BJ (cell line): ENCODE measurements at regions not wholly inside any gene's neighbourhood (a gene's known extent, or its start where the extent isn't known, plus 50 kb on each side); places are given as distances from the start of the nearest gene placed in this dataset.

Experiments used
- CTCF ChIA-PET: fragments of 350-600 bp; formaldehyde crosslinking; extraction: SDS; loops from one replicate; lab custom pipeline; 2021; ENCODE audit warnings: antibody characterized with exemption, inconsistent platforms; lab: Yijun Ruan, JAX
- POLR2A ChIA-PET: fragments of 300-600 bp; sonication (Branson Sonifier 250); formaldehyde crosslinking; extraction: SDS; loops from one replicate; lab custom pipeline; 2021; ENCODE audit warnings: antibody characterized with exemption; lab: Charles Lee
- DNase-seq: peaks from one replicate; pipeline ENCODE4 v3.0.0-alpha.2; 2011; ENCODE audit warnings: low read depth
- H3K27me3 ChIP-seq: 2 replicates; pipeline ENCODE4 v1.6.0; 2011; ENCODE audit warnings: low read length; ENCODE audit not compliant: control insufficient read depth, insufficient read depth
- H3K36me3 ChIP-seq: 2 replicates; pipeline ENCODE4 v1.5.1; 2011; ENCODE audit warnings: low read length; ENCODE audit not compliant: control insufficient read depth, insufficient read depth
- H3K4me3 ChIP-seq: 2 replicates; pipeline ENCODE4 v1.5.1; 2011; ENCODE audit warnings: low read depth, mild to moderate bottlenecking, control low read depth, low read length
- TF ChIP-seq, protein P1 (sequence below): IDR thresholded peaks from 2 replicates; pipeline ENCODE4 v1.5.1; 2011; ENCODE audit warnings: low read depth, mild to moderate bottlenecking, control low read depth, inconsistent platforms, low read length, moderate library complexity; ENCODE audit not compliant: insufficient read depth

DNA sequence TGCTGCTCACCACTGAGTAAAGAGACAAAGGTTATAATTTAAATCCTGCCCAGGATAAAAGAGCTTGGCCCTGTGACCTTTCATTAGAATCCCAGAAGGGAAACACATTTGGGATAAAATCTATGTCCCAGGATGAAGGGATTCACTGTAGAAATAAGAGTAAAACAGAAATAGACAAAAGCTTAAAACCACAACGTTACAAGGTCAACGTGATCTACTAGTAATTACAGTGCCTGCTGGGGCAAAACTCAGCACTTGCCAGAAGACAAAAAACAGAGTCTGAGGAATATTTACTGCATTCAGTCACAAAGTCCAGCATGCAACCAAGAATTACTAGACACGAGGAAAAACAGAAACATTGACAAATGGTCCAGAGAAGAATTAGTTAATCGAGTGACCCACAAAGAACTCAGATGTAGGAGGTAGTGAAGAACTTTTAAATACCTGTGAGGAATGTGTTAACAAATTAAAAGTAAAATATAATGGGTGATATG lies 982.3 kb downstream of the GATA3 start:
- TF ChIP-seq, protein P1, sequence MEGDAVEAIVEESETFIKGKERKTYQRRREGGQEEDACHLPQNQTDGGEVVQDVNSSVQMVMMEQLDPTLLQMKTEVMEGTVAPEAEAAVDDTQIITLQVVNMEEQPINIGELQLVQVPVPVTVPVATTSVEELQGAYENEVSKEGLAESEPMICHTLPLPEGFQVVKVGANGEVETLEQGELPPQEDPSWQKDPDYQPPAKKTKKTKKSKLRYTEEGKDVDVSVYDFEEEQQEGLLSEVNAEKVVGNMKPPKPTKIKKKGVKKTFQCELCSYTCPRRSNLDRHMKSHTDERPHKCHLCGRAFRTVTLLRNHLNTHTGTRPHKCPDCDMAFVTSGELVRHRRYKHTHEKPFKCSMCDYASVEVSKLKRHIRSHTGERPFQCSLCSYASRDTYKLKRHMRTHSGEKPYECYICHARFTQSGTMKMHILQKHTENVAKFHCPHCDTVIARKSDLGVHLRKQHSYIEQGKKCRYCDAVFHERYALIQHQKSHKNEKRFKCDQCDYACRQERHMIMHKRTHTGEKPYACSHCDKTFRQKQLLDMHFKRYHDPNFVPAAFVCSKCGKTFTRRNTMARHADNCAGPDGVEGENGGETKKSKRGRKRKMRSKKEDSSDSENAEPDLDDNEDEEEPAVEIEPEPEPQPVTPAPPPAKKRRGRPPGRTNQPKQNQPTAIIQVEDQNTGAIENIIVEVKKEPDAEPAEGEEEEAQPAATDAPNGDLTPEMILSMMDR: no peak
- DNase-seq: no peak
- ChIA-PET POLR2A (no interaction called here), CTCF (interaction anchor here (0.6 kb wide), 1 partner anchor 19 kb away, joined by 3 read pairs; no protein-coding TSS in a partner anchor)
- Histone ChIP-seq H3K36me3 (no peaks in the 10 kb centered on the region), H3K27me3 (no peaks in the 10 kb centered on the region), H3K4me3 (no peak overlapping the region)

DNA sequence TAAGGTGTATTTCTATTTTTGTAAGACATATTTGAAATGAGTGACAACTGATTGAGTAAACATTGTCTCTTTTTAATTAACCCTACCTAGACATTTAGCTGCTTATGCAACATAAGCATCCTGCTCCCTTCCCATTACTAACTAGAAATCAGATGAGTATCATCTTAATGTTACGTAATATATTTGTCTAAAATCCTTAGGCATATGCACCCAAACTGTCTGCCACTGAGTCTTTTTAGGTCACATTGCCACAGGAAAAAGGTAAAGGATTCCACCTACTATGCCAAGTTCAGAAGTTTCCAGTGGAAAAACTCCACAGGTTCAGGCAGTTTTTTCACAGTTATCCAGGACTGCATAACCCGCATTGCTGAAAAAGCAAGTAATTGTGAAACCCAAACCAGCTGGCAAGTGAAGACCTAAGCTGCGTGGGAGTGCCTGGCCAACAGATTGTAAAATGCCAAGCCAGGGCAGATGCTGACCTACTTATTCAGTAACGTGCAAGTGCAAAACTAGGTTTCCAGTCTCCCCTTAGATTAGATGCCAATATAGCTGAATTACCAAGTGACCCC lies 983.7 kb downstream of the GATA3 start:
- POLR2A ChIA-PET: no interaction called here
- Histone ChIP-seq H3K4me3 (no peak overlapping the region), H3K36me3 (no peaks in the 10 kb centered on the region), H3K27me3 (no peaks in the 10 kb centered on the region)
- CTCF ChIA-PET: no interaction called here
- TF ChIP-seq, protein P1: no peak
- no peak for DNase-seq

DNA sequence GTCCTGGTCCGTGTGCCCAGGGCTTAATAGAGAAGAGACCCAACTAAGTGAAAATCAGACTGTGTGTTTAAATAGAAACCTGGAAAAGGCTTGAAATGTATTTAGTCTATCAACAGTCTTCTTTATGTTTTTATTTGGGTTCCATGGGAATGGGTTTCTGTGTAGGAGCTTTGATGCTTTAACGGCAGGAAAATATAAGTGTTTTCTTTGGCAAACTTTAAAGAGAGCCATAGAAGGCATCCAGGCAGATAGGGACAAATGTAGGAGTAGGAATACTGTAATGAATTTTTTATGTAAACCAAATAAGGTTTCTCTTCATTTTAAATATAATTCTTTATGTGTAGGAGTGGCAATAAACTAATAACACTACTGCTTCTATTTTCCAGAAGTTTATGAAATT lies 989.0 kb downstream of the GATA3 start:
- DNase-seq: no peak
- H3K36me3 ChIP-seq: no peaks in the 10 kb centered on the region
- POLR2A ChIA-PET: no interaction called here
- H3K4me3 ChIP-seq: no peak overlapping the region
- TF ChIP-seq, protein P1: no peak
- H3K27me3 ChIP-seq: no peaks in the 10 kb centered on the region
- CTCF ChIA-PET: no interaction called here

DNA sequence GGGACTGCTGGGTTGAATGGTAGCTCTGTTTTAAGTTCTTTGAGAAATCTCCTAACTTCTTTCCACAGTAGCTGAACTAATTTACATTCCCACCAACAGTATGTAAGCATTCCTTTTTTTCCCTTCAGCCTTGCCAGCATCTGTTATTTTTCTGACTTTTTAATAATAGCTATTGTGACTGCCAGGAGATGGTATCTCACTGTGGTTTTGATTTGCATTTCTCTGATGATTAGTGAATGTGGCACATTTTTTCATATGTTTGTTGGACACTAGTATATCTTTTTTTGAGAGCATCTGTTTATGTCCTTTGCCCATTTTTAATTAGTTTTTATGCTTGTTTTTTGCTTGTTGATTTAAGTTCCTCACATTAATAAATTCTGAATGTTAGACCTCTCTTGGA lies 990.8 kb downstream of the GATA3 start:
- POLR2A ChIA-PET: no interaction called here

DNA sequence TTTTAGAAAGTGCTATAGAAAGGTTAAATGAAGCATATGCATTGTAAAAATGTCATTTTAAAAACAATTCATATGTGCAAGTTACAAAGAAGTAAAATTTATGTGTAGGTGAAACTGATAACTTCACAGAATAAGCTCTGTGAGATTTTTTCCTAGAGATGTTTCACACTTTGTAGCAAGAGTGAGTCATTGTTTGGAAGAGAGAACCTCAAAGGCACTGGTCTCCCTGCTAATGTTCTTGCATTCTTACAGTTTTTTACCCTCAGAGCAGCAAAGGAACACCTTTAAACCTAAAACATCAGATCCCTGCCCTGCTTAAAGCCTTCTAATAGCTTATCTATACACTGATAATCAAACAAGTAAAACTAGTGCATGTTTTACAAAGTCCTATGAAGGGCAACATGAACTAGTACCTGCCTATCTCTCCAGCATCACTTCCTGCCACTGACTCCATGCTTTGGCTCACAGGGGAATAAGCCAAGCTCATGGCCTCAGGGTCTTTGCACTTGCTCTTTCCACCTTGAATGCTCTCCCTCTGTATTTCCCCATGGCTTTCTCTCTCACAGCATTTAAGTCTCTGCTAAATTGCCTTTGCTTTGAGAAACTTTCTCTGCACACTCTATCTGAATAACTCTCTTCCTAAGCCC lies 997.0 kb downstream of the GATA3 start:
- no peak for DNase-seq

More for the DNA sequence above, 990.8 kb downstream of the GATA3 start:
- no peak overlapping the region for H3K4me3 ChIP-seq
- no peaks in the 10 kb centered on the region for H3K27me3 ChIP-seq
- DNase-seq: no peak
- TF ChIP-seq, protein P1: no peak
- CTCF ChIA-PET: no interaction called here
- no peaks in the 10 kb centered on the region for H3K36me3 ChIP-seq

More for the DNA sequence above, 997.0 kb downstream of the GATA3 start:
- Histone ChIP-seq H3K4me3 (no peak overlapping the region), H3K27me3 (no peaks in the 10 kb centered on the region), H3K36me3 (no peaks in the 10 kb centered on the region)
- ChIA-PET CTCF (no interaction called here), POLR2A (no interaction called here)
- TF ChIP-seq, protein P1: no peak
